Stimulated activated CD4-positive, alpha-beta T cell treated with anti-CD3 and anti-CD28 coated beads, Interleukin-4, amount 100 ng/mL, for 1 hour (primary cell): ENCODE measurements at regions not wholly inside any gene's neighbourhood (a gene's known extent, or its start where the extent isn't known, plus 50 kb on each side); places are given as distances from the start of the nearest gene placed in this dataset.
"Not testable (repeated sequence)": the region's sequence is repeated elsewhere in the genome, so short reads cannot be mapped to it uniquely, and the experiment has no call there.

Experiments used
- DNase-seq: peaks from one replicate; pipeline ENCODE4 v3.0.0-alpha.2; 2020

DNA sequence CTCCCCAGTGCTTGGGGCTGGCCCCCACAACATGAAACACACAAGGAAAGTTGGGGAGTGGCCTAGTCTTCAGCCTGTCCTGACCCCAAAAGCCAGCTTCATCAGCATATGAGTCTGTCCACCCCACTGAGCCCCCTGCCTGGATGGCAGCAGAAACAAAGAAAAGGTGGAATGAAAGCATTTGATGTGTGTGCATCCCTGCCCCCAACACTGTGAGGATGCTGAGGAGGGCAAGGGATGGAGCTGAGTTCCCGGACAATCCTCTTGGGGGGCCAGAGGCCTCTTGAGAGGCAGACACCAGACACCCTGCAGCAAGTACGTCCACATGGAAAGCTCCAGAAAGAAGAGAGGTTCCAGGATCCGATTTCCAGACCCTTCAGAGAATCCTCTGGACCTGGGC lies 113.5 kb upstream of the PPP1R26 start:
- DNase-seq: no peak

DNA sequence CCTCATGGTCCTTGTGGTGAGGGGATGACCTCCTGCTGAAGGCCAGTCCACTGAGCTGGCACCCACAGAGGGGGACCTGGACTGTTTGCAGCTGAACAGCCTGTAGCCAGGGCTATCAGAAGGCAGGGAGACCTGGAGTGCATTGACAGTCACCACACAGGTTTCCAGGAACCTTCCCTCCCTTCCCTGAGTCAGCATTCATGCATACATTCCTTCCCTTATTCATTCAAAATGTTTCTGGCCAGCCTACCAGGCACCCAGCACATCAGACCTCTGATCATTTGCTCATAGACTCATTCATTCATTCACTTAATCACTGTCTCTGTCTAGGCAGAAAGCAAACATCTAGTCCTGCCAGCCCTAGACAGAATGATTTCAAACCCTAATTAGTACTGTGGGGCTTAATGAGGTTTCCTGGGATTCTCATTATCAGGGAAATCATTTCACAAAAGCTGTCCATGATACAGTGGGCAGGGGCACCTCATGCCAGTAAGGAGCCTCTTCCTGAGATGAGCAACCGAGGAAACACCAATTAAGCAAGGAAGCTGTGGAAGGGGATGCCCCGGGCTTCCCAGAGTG lies 110.1 kb upstream of the PPP1R26 start:
- no peak for DNase-seq

DNA sequence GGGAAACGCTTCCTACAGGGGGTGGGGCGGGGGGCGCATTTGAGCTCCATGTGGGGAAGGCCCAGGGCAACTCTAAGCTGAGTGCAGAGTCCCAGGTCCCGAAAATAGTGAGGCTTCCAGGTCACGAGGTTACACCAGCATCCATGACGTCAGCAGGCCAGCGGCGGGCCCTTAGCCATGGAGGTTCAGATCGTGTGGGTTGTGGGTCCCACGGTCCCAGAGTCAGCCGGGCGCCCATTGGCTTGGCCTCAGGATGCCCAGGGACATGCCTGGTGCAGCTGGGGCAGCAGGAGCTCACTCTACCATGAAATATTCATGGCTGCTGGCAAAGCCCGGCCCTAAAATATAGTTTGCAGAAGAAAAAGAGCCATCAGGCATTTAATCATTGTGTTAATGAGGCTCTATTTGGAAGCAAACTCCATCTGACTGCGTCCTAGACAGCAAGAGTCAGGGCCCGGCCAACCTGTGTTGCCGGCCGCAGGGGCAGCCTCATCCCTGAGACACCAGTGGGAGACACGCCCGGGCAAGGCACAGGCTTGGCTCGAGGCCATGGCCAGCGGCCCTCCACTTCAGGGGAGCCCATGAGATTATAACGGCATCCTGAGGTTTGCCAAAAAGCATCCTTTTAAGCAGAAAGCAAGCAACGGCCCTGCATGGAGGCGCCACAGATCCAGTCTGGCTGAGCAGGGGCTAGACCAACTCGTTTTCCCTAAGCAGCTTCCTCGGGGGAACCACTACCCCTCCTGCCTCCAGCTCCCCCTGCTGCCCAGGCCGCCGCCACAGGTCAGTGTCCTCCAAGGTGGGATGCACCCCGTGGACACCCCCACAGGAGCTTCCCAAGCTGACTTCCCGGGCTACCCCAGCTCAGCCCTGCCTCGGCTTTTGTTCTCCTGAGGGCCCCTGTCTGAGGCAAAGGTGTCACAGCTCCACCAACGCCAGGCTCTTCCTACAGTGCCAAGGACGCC lies 108.9 kb upstream of the PPP1R26 start:
- no peak for DNase-seq

DNA sequence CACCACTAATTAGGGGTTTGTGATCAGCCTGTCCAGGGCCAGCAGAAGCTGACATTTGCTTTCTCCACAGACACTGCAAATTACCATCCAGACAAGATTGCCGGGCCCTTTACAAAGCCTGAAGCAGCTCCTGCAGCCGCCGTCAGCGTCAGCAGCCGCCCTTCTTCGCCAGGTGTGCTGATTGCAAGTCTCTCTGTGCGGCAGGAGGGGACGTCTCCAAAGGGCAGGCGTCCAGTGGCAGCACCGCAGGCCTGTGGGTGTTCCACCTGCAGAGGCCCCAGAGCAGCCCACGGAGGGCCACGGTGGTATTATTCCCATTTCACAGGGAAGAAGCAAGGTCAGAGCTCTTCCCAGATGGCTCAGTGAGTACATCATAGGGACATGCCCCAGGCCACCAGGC lies 108.0 kb upstream of the PPP1R26 start:
- no peak for DNase-seq

DNA sequence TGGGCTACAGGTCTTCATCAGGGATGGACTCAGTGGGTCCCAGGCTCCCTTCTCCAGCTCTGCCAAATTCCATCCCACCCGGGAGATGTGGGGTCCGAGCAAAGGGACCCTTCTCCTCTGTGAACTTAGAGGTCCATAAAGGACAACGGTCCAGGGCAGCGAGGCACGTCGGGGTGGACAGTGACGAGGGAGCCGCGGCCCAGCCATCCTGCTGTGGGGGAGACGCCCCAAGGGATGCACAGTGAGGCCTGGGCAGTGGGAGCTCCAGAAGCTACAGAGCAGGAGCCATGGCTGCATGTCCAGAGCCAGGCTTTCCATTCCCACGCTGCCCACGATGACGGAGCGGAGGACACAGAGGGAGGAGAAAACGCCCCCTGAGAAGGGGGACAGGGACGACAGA lies 107.5 kb upstream of the PPP1R26 start:
- DNase-seq: no peak

DNA sequence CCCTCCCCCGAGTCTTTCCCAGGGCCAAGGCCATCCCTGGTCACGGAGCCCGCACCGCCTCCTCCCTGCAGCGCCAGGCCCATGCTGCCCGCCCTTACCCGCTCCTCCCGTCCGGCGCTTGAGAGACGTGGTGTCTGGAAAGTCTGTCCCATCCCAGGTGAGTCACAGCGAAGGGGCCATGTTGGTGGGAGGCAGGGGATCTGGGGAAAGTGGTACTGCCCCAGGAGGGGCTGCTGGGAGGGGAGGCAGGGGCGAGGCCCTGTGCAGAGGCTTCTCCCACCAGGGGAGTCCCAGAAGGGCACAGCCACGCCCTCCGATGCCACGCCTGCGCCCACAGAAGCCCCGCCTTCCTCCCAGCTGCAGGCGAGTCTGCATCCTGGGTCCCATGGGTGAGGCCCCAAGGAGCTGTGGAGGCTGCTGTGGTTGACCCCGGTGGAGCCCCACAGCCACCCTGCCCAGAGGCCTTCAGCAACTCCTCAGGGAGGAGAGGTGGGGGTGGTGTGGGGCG lies 107.0 kb upstream of the PPP1R26 start:
- no peak for DNase-seq

DNA sequence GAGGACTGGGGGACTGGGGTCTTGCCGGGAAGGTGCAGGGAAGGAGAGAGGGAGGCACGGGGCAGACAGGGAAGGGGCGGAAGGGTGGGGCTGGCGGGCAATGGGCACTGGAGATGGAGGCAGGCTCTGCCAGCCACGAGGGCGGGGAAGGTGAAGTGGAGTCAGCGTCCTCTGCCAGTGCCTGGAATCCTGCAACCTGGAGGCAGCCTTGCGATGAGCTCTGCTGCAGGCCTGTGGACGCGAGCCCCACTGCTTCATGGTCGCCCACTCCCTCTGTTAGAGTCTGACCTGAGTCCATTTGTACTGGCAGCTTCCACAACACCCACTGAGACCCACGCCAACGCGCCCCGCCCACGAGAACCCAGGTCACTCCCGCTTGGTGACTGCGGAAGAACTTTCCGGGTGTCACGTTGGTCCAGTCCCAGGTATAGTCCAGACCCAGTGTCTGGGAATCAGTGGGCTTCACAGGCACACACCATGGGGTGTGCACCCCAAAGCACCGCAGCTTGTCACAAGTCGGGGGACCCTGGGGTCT lies 106.4 kb upstream of the PPP1R26 start:
- no peak for DNase-seq

DNA sequence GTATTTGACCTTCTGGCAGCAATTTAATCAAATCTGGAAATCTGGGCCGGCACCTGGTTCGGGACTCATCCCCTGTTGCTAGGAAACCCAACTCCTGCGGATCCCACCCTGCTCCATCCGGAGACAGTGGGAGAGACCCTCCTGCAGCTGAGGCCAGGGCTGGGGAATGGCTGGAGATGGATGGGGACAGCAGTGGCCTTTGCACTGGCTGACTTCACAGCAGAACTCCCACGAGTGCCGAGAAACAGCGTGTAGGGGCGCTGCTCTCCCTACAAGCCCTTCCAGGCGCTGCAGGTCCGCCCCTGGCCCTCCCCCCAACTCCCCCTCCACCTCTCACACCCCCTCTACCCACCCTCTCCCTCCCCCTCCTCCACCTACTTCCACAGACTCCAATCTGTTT lies 105.8 kb upstream of the PPP1R26 start:
- no peak for DNase-seq

DNA sequence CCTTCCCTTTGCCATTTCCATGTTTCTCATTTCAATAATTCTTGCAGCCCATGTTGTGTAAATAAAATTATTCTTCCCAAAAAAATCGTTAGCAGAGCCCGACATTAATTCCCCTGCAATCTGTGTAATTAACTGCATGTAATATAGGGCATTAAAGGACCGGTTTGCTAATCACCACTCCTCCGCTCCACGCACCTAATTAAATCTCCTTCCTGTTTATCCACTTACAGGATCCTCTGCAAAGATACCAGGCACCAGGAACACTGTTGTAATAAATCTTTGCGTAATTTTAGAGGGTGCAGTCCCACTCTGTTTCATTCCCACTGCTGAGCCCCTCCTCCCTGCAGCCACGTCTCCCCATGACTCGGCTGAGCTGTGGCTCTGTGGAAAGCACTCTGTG lies 105.0 kb upstream of the PPP1R26 start:
- DNase-seq: no peak

DNA sequence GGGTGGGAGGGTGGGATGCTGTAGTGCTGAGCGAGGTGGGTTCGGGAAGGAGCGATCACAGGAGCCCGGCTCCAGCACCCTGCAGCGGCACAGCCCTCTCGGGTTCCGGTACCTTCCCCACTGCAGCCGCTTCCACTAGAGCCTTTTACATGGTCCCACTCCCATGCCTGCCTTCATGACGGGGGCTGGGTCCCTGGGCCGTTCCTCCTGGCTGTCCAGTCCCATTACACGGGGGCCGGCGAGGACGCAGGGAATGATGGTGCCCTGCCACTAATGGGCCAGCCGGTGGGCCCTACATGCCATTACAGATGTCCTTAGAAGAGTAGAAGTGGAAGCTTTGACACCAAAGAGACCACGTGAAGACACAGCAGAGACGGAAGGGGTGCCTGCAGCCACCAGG lies 104.6 kb upstream of the PPP1R26 start:
- no peak for DNase-seq

DNA sequence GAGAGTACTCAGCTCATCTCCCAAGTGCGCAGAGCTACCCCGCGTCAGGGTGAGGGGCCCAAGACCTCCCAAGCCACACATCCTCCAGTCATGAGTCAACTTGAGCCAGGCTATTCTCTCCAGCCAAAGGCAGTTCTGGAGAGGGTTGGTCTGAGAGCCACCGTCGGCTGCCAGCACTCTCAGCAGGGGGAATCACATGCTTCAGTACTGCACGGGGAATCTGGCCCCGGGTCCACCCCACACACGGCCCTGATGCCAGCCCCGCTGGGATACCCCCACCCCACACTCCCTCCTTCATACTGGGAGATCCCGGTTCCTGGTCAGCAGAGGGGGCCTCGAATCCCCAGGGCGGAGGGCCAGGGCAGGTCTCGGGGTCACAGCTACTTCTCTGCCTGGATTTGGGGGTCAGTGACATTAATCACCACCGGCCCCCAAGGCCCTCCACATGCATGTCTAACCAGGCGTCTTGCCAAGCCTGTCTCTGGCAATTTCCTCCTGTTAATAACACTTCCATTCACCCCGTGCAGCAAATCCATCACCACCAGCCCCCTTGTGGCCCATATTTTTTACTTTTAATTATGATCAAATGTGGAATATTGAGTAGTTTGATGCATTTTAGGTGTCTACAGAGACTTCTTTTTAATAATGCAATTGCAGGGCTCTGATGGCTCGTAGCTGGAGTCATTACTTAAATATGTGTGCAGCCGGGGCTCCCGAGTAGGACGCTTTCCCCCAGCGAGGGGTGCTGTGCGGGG lies 102.9 kb upstream of the PPP1R26 start:
- DNase-seq: no peak

DNA sequence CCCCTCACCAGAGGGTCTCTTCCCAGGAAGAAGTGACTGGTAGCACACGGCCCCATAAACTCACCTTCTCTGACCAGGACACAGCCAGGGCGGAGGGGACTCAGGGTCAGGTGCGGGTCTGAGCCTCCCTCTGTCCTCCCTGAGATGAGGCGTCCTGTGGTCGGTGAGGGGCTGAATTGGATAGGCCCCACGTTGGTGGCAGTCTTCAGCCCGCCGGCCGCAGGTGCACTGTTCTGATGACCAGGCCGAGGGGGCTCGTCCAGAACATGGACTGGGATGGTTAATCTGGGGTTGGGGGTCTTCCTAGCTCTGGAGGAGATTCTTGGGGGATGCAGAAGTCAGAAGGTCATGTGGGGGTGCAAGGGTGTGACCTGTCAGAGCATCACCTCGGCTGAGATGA lies 102.2 kb upstream of the PPP1R26 start:
- no peak for DNase-seq

DNA sequence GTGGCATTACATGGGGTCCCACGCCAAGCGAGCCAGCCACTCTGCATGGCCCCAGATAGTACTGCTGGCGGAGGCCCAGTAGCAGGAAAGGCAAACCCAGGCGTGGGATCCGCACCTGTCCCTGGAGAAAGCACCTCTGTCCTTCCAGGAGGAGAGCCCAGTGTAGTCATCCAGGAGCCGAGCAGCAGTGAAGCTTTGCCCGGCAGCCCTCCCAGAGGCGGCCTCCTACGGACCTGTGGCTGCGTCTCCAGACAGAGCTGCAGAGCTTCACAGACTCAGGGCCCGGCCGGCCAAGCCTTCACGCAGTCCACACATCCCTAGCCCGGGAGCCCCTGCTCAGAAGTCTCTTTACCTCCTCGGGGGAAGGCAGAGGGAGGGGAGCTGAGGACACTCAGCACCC lies 100.8 kb upstream of the PPP1R26 start:
- no peak for DNase-seq

DNA sequence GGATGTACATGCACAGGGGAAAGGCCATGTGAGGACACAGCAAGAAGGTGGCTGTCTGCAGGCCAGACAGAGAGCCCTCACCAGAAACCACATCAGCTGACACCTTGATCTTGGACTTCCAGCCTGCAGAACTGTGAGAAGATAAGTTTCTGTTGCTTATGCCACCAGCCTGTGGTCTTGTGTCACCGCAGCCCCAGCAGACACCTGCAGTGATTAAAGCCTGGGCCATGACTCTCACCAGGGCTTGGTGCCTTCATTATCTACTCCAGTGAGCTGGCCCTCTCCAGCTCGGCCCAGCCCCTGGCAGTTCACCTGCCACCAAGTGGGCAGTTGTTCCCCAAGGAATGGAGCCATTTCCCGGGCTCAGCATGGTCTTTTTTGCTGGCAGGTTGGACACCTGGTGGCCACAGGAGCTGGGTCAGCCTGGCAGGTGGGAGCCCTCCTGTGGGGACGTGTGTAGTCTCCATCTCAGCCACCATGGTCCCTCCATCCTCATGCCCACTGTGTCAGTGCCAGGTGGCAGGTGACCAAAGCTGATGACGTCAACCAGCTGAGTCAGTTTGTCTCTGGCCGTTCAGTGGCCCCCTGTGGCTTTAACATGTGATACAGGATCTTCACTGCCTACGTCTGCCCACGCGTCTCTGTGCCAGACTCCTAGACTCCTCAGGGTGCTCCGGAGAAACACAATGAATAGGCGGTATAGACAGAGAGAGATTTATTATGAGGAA lies 99.9 kb upstream of the PPP1R26 start:
- DNase-seq: no peak

DNA sequence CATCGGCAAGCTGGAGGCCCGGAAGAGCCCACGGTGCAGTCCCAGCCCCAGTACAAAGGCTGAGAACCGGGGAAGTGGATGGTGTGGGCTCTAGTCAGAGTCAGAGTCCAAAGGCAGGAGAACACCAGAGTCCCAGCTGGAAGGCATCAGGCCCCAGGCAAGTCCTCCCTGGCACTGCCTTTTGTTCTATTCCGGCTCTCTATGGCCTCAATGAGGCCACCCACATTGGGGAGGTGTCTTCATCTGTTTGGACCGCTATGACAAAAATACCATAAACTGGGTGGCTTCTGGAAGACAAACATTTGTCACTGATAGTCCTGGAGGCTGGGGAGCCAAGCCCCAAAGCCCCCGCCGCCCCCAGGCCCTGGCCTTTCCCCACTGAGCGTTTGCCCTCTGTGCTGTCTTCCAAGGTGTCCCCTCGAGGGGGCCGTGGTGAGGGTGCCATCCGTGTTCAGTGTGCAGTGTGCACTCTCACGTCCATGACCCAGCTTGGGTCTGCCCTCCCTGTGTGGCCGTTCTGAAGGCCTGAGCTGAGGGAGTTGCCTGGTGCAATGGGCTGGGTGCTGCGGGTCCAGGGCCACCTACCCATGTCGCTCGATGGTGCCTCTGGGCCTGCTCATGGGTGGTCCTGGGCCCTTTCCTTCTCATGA lies 99.1 kb upstream of the PPP1R26 start:
- DNase-seq: no peak

DNA sequence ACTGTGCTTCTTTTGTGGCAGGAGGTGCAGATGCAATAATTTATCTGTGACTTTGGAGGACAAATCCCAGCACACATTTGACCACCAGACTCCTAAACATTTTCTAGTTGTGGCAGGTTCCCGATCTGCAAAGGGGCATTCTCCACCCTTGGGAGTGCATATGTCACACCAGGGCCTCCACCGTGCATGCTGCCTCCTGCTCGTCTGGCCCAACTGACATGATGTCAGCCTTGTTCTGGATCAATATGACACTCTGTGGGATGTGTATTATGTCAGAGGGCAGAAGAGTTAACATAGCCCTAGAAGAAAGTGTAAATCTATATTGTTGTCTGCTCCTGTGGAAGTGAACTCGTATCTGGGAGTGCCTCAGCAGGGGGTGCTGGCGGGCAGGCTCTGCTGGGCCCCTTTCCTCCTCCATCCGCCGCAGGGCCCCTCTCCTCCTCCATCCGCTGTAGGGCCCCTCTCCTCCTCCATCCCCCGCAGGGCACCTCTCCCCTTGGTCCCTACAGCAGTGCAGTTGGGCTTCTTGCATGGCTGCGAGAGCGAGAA lies 97.7 kb upstream of the PPP1R26 start:
- DNase-seq: no peak

DNA sequence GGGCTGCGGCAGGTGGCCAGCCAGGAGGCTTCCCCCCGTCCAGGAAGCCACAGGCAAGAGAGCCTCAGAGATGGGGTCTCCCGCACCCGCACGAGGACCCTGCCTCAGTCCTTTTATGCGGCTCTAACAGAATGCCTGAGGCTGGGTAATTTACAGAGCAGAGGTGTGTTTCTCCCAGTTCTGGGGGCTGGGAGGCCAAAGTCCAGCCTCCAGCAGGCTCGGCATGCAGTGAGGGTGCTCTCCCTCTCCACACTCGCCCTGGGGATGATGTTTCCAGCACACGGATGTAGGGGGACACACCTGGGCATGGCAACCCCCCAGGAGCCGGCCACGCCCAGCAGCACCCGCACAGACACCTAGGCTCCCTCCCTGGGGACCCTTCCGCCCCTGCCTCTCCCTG lies 95.4 kb upstream of the PPP1R26 start:
- no peak for DNase-seq

DNA sequence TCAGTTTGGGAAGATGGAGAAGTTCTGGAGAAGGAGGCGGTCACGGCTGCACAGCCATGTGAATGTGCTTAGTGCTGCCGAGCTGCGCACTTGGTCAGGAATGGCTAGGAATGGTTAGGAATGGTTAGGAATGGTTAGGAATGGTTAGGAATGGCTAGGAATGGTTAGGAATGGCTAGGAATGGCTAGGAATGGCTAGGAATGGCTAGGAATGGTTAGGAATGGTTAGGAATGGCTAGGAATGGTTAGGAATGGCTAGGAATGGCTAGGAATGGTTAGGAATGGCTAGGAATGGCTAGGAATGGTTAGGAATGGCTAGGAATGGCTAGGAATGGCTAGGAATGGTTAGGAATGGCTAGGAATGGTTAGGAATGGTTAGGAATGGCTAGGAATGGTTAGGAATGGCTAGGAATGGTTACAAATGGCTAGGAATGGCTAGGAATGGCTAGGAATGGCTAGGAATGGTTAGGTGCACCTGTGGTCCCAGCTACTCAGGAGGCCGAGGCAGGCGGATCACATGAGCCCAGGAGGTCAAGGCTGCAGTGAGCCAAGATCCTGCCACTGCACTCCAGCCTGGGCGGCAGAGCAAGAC lies 94.7 kb upstream of the PPP1R26 start:
- DNase-seq: not testable (repeated sequence)

DNA sequence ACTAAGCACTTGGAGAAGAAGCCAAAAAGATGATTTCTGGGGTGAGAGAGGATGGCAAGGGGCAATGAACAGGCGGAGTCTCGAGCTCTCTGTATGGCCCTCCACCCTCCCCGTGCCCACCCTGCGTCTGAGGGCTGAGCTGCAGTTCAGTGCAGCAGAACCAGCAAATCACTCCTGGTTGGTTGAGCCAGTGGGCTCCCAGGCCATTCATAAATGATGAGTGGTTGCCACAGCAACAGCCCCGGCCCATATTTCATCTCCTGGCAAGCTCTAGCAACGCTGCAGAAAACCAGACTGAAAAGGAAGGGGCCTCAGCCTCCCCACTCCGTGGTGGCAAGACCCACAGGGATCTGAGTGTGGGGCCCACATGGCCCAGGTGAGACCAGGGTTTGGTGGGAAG lies 93.8 kb upstream of the PPP1R26 start:
- DNase-seq: no peak

DNA sequence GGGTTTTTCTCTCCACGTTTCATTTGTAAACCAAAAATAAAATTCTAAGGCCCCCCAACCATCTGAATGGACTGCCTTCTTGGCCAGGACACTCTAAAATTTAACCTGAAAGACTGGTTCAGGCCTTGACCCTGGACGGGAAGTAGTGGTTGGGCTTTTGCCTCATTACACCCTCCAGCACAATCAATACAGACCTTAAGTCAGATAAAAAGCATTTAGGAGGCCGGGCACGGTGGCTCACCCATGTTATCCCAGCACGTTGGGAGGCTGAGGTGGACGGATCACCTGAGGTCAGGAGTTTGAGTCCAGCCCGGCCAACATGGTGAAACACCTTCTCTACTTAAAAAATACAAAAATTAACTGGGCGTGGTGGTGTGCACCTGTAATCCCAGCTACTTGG lies 91.6 kb upstream of the PPP1R26 start:
- DNase-seq: no peak

DNA sequence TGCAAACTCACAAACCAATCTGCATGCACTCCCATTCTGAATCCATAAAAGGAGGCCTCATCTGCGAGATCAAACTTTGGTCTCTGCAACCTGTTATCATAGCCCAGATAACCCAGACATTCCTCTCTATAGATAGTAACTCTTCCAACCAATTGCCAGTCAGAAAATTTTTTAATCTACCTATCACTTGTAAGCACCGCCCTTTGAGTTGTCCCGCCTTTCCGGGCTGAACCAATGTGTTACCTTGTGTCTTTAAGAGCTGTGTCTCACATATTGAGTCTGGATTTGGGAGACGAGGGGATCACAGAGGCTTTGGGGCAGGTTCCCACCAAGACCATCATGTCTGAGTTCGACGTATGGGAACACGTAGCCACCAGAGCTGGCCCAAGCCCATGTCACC lies 91.1 kb upstream of the PPP1R26 start:
- DNase-seq: no peak
